ENCODE measurements at regions not wholly inside any gene's neighbourhood (a gene's known extent, or its start where the extent isn't known, plus 50 kb on each side); places are given as distances from the start of the nearest gene placed in this dataset.

GRCh38 chr10:111784436-111784835 lies 399.1 kb downstream of the GPAM start:
- Histone ChIP-seq H3K27ac (ENCODE audit: extremely low read depth, low read depth, low read length) (no peak overlapping the region), H3K4me3 (ENCODE audit: low read depth, low read length) (no peak overlapping the region), H3K9me3 (ENCODE audit: control insufficient read depth, insufficient read depth, low read depth, low read length) (no peaks in the 10 kb centered on the region), H3K36me3 (ENCODE audit: control insufficient read depth in 2 of 2, insufficient read depth in 1 of 2, low read length in 2 of 2) (no peaks in the 10 kb centered on the region), H3K4me1 (ENCODE audit: control insufficient read depth, insufficient read depth, low read length) (no peaks in the 10 kb centered on the region)
- ChIA-PET CTCF (interaction anchor here (0.7 kb wide), 1 partner anchor 92 kb away, joined by 3 read pairs; no protein-coding TSS in a partner anchor), POLR2A (no interaction called here)
- TF ChIP-seq KLF7 (tag by site-specific recombination; IDR thresholded peaks at IDR 0.05; ENCODE audit: borderline replicate concordance) (no peak), ATF2 (tag by site-specific recombination; IDR thresholded peaks at IDR 0.05; ENCODE audit: low read depth) (no peak), ZNF391 (tag by site-specific recombination; IDR thresholded peaks at IDR 0.05; ENCODE audit: borderline replicate concordance, low read depth) (no peak), ZNF24 (tag by site-specific recombination; IDR thresholded peaks at IDR 0.05) (no peak), ZNF561 (tag by site-specific recombination; IDR thresholded peaks at IDR 0.05; ENCODE audit: borderline replicate concordance) (no peak), MYNN (tag by site-specific recombination; IDR thresholded peaks at IDR 0.05; ENCODE audit: borderline replicate concordance) (no peak), ZNF785 (tag by site-specific recombination; IDR thresholded peaks at IDR 0.05) (no peak), ZNF404 (tag by site-specific recombination; IDR thresholded peaks at IDR 0.05) (no peak), ZNF610 (tag by site-specific recombination; IDR thresholded peaks at IDR 0.05; ENCODE audit: borderline replicate concordance) (no peak), ZNF704 (tag by site-specific recombination; IDR thresholded peaks at IDR 0.05) (no peak), ZNF513 (tag by site-specific recombination; IDR thresholded peaks at IDR 0.05) (no peak), PRDM6 (tag by site-specific recombination; IDR thresholded peaks at IDR 0.05) (no peak), HIC1 (tag by site-specific recombination; IDR thresholded peaks at IDR 0.05) (no peak), ZNF596 (tag by site-specific recombination; IDR thresholded peaks at IDR 0.05) (no peak), ZNF571 (tag by site-specific recombination; IDR thresholded peaks at IDR 0.05) (no peak), ZNF175 (tag by site-specific recombination; IDR thresholded peaks at IDR 0.05) (no peak), ZNF449 (tag by site-specific recombination; IDR thresholded peaks at IDR 0.05) (no peak), OSR2 (tag by site-specific recombination; IDR thresholded peaks at IDR 0.05) (no peak)

All from HEK293 (cell line).